ENCODE measurements at regions not wholly inside any gene's neighbourhood (a gene's known extent, or its start where the extent isn't known, plus 50 kb on each side); places are given as distances from the start of the nearest gene placed in this dataset.

DNA sequence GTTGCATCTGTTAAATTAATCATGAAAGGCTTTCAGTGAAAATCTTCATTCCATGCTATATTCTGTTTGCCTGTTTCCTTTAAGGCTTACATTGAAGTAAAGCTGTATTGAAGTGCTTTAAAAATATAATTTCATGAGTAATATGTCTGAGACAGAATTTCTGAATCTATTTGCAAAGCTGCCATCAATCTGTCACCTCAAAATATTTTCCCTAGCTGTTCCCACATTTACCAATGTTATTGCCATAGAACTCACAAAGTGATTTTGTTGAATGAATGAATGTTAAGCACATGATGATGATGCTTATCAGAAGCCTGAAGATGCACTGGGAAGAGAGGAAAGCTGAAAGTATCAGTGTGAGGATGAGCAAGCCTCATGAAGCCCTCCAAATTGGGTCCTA is 115.8 kb downstream of the NHLRC3 start:
- TF ChIP-seq, protein P1, sequence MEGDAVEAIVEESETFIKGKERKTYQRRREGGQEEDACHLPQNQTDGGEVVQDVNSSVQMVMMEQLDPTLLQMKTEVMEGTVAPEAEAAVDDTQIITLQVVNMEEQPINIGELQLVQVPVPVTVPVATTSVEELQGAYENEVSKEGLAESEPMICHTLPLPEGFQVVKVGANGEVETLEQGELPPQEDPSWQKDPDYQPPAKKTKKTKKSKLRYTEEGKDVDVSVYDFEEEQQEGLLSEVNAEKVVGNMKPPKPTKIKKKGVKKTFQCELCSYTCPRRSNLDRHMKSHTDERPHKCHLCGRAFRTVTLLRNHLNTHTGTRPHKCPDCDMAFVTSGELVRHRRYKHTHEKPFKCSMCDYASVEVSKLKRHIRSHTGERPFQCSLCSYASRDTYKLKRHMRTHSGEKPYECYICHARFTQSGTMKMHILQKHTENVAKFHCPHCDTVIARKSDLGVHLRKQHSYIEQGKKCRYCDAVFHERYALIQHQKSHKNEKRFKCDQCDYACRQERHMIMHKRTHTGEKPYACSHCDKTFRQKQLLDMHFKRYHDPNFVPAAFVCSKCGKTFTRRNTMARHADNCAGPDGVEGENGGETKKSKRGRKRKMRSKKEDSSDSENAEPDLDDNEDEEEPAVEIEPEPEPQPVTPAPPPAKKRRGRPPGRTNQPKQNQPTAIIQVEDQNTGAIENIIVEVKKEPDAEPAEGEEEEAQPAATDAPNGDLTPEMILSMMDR (conservative IDR thresholded peaks at IDR 0.05; ENCODE audit: low read length), result no peak
- TF ChIP-seq EZH2phosphoT487 (IDR thresholded peaks at IDR 0.05; ENCODE audit: borderline replicate concordance), result no peak

Data from Loucy (cell line).